ENCODE measurements at regions not wholly inside any gene's neighbourhood (a gene's known extent, or its start where the extent isn't known, plus 50 kb on each side); places are given as distances from the start of the nearest gene placed in this dataset.

DNA sequence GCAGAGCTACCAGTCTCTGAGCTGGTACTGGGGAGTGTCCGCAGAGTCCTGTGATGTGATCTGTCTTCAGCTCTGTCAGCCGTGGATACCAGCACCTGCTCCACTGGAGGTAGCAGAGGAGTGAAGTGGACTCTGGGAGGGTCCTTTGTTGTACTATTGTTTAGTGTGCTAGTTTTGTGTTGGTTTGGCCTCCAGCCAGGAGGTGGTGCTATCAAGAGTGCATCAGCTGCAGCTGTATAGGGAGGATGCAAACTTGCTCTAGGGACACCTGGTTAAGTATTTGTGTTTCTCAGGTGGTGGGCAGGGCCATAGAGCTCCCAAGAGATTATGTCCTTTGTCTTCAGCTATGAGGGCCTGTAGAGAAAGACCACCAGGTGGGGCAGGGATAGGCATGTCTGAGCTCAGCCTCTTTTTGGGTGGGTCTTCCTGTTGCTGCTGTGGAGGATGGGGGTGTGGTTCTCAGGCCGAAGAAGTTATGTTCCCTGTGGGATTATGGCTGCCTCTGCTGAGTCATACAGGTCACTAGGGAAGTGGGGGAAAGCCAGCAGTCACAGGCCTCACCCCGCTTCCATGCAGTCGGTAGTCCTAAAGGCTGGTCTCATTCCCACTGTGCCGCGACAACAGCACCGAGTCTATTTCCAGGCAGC, 443.2 kb upstream of the TBL1XR1 start:
- 59% methylated on average over 8 of the region's 8 CpGs for WGBS
- Histone ChIP-seq H3K4me3 (no peak overlapping the region), H3K9me3 (no peaks in the 10 kb centered on the region), H3K36me3 (no peaks in the 10 kb centered on the region), H3K27me3 (no peaks in the 10 kb centered on the region), H3K4me1 (no peaks in the 10 kb centered on the region), H3K27ac (no peak overlapping the region)
- no peak for TF ChIP-seq POLR2A (IDR thresholded peaks at IDR 0.05)
- TF ChIP-seq CTCF (IDR thresholded peaks at IDR 0.05), result no peak
- no peak for TF ChIP-seq EP300 (IDR thresholded peaks at IDR 0.05)
- TF ChIP-seq POLR2AphosphoS5 (IDR thresholded peaks at IDR 0.05), result no peak
- no peak for DNase-seq (ENCODE audit: low spot score in 2 of 2)

GRCh38 chr3:177641206-177641605, 443.9 kb upstream of the TBL1XR1 start:
- no peaks in the 10 kb centered on the region for H3K9me3 ChIP-seq
- no peak for DNase-seq (ENCODE audit: low spot score in 2 of 2)
- 97% methylated on average over 1 of the region's 1 CpG for WGBS
- H3K36me3 ChIP-seq, result no peaks in the 10 kb centered on the region
- no peaks in the 10 kb centered on the region for H3K27me3 ChIP-seq
- no peak overlapping the region for H3K27ac ChIP-seq
- no peak overlapping the region for H3K4me3 ChIP-seq
- no peaks in the 10 kb centered on the region for H3K4me1 ChIP-seq
- TF ChIP-seq EP300 (IDR thresholded peaks at IDR 0.05) (no peak), POLR2A (IDR thresholded peaks at IDR 0.05) (no peak), POLR2AphosphoS5 (IDR thresholded peaks at IDR 0.05) (no peak), CTCF (IDR thresholded peaks at IDR 0.05) (no peak)

DNA sequence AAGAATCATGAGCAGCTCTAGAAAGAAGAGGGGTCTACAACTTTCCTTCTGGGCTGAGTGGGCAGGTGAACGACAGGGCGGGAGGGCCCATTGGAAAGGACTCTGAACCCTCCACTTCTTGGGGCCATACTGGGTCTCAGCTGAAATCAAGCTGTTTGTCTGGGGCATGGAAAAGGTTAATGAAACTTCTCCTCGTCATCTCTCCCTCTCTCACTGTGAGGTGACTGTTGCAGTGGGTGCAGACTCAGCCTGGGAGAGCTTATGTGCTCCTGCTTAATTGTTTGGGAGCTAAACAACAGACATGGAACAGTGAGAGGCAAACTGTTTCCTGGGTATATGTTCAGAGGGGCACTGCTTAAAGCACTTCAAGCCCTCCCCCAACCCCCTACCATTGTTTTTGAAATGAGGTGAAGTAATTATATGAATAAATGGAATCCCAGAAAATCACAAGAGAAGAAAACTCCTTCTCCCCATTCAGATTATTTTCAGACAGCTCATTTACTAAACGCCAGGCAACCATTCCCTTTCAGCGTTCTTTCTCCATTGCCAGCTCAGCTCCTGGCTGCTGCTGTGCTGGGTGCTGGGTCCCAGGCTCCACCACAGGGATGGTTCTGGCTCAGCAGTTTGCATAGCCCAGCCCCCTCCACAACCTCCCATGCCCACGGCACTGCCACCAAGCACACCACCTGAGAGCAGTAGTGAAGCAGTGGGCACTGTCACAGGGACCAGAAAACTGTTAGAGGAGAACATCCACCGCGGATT, 444.9 kb upstream of the TBL1XR1 start:
- Histone ChIP-seq H3K9me3 (no peaks in the 10 kb centered on the region), H3K36me3 (no peaks in the 10 kb centered on the region), H3K4me3 (no peak overlapping the region), H3K4me1 (no peaks in the 10 kb centered on the region), H3K27me3 (no peaks in the 10 kb centered on the region), H3K27ac (no peak overlapping the region)
- no peak for DNase-seq (ENCODE audit: low spot score in 2 of 2)
- TF ChIP-seq POLR2AphosphoS5 (IDR thresholded peaks at IDR 0.05) (no peak), CTCF (IDR thresholded peaks at IDR 0.05) (no peak), POLR2A (IDR thresholded peaks at IDR 0.05) (no peak), EP300 (IDR thresholded peaks at IDR 0.05) (no peak)
- 69% methylated on average over 8 of the region's 8 CpGs for WGBS

GRCh38 chr3:177642804-177643125, 445.5 kb upstream of the TBL1XR1 start:
- Histone ChIP-seq H3K36me3 (no peaks in the 10 kb centered on the region), H3K27me3 (no peaks in the 10 kb centered on the region), H3K4me3 (no peak overlapping the region), H3K4me1 (no peaks in the 10 kb centered on the region), H3K27ac (no peak overlapping the region), H3K9me3 (no peaks in the 10 kb centered on the region)
- DNase-seq (ENCODE audit: low spot score in 2 of 2), result no peak
- 83% methylated on average over 3 of the region's 3 CpGs for WGBS
- TF ChIP-seq POLR2A (IDR thresholded peaks at IDR 0.05), result no peak
- TF ChIP-seq CTCF (IDR thresholded peaks at IDR 0.05), result no peak
- TF ChIP-seq POLR2AphosphoS5 (IDR thresholded peaks at IDR 0.05), result no peak
- no peak for TF ChIP-seq EP300 (IDR thresholded peaks at IDR 0.05)

GRCh38 chr3:177646749-177647148, 449.5 kb upstream of the TBL1XR1 start:
- no peak for TF ChIP-seq EP300 (IDR thresholded peaks at IDR 0.05)
- no peak for TF ChIP-seq CTCF (IDR thresholded peaks at IDR 0.05)
- TF ChIP-seq POLR2A (IDR thresholded peaks at IDR 0.05), result no peak
- no peak for TF ChIP-seq POLR2AphosphoS5 (IDR thresholded peaks at IDR 0.05)
- Histone ChIP-seq H3K4me3 (no peak overlapping the region), H3K9me3 (no peaks in the 10 kb centered on the region), H3K4me1 (no peaks in the 10 kb centered on the region), H3K27ac (no peak overlapping the region), H3K36me3 (no peaks in the 10 kb centered on the region), H3K27me3 (no peaks in the 10 kb centered on the region)
- no peak for DNase-seq (ENCODE audit: low spot score in 2 of 2)
- 63% methylated on average over 3 of the region's 3 CpGs for WGBS
